OCI-LY3 (cell line): ENCODE measurements at regions not wholly inside any gene's neighbourhood (a gene's known extent, or its start where the extent isn't known, plus 50 kb on each side); places are given as distances from the start of the nearest gene placed in this dataset.

Experiments
- EZH2phosphoT487 ChIP-seq: fragments of 200-600 bp; shearing (Covaris generic); IDR thresholded peaks from 2 replicates; pipeline ENCODE4 v1.6.1; 2018; ENCODE audit warnings: antibody characterized with exemption, mixed run types, low read depth
- TF ChIP-seq, protein P1 (sequence below): fragments of 200-600, 300-600 bp; sonication (generic); IDR thresholded peaks from 2 replicates; pipeline ENCODE4 v1.5.1; 2014; ENCODE audit warnings: antibody characterized with exemption, low read length, low read depth

DNA sequence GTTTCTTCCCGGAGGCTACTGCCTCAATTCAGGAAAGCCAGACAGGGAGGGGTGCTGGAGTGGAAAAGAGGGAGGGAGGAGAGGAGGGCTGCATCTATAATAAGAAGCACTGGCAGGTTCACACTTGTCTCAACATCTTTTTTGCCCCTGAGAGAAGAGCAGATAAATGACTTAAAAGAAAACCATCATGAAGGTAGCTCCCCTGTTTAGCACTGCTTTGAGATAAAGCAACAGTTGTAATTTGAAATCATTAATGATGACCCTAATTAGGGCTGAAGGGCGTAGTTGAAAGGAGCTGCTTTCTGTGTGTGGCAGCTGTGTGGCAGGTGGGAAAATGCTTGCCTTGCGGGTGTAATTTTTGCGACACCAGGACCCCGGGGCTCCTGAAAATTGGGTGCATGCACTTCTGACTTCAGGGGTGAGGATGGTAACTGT lies 222.8 kb upstream of the IL12A start:
- TF ChIP-seq, protein P1, sequence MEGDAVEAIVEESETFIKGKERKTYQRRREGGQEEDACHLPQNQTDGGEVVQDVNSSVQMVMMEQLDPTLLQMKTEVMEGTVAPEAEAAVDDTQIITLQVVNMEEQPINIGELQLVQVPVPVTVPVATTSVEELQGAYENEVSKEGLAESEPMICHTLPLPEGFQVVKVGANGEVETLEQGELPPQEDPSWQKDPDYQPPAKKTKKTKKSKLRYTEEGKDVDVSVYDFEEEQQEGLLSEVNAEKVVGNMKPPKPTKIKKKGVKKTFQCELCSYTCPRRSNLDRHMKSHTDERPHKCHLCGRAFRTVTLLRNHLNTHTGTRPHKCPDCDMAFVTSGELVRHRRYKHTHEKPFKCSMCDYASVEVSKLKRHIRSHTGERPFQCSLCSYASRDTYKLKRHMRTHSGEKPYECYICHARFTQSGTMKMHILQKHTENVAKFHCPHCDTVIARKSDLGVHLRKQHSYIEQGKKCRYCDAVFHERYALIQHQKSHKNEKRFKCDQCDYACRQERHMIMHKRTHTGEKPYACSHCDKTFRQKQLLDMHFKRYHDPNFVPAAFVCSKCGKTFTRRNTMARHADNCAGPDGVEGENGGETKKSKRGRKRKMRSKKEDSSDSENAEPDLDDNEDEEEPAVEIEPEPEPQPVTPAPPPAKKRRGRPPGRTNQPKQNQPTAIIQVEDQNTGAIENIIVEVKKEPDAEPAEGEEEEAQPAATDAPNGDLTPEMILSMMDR, result no peak
- TF ChIP-seq EZH2phosphoT487, result no peak
